ENCODE measurements at regions not wholly inside any gene's neighbourhood (a gene's known extent, or its start where the extent isn't known, plus 50 kb on each side); places are given as distances from the start of the nearest gene placed in this dataset.

DNA sequence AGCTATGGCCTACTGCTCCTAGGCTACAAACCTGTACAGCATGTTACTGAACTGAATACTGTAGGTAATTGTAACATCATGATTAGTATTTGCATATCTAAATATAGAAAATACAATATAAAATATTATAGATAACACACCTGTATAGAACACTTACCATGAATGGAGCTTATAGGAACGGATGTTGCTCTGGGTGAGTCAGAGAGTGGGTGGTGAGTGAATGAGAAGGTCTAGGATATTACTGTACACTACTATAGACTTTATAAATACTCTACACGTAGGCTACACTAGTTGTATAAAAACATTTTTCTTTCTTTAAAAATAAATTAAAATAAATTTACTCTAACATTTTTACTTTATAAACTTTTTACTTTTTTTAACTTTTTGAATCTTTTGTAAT, 224.0 kb upstream of the CBLB start:
- TF ChIP-seq EZH2 (IDR thresholded peaks at IDR 0.05) (no peak), EZH2phosphoT487 (IDR thresholded peaks at IDR 0.05) (no peak)
- TF ChIP-seq, protein P1, sequence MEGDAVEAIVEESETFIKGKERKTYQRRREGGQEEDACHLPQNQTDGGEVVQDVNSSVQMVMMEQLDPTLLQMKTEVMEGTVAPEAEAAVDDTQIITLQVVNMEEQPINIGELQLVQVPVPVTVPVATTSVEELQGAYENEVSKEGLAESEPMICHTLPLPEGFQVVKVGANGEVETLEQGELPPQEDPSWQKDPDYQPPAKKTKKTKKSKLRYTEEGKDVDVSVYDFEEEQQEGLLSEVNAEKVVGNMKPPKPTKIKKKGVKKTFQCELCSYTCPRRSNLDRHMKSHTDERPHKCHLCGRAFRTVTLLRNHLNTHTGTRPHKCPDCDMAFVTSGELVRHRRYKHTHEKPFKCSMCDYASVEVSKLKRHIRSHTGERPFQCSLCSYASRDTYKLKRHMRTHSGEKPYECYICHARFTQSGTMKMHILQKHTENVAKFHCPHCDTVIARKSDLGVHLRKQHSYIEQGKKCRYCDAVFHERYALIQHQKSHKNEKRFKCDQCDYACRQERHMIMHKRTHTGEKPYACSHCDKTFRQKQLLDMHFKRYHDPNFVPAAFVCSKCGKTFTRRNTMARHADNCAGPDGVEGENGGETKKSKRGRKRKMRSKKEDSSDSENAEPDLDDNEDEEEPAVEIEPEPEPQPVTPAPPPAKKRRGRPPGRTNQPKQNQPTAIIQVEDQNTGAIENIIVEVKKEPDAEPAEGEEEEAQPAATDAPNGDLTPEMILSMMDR (IDR thresholded peaks at IDR 0.05) = no peak

All from neural progenitor cell (in vitro differentiated cells).